ENCODE measurements at regions not wholly inside any gene's neighbourhood (a gene's known extent, or its start where the extent isn't known, plus 50 kb on each side); places are given as distances from the start of the nearest gene placed in this dataset.

GRCh38 chr11:134478611-134479010 lies 66.6 kb upstream of the B3GAT1 start:
- no peaks in the 10 kb centered on the region for H3K36me3 ChIP-seq (ENCODE audit: control insufficient read depth, insufficient read depth, low read length)
- no peak for TF ChIP-seq CTCF (IDR thresholded peaks at IDR 0.05)
- no peaks in the 10 kb centered on the region for H3K4me1 ChIP-seq
- no peak overlapping the region for H3K27ac ChIP-seq
- no peak overlapping the region for H3K4me3 ChIP-seq (ENCODE audit: low read depth, low read length)
- H3K9ac ChIP-seq: no peak overlapping the region
- H3K79me2 ChIP-seq: no peaks in the 10 kb centered on the region
- H3K9me3 ChIP-seq (ENCODE audit: control insufficient read depth, low read length): no peaks in the 10 kb centered on the region
- H2AFZ ChIP-seq: no peak overlapping the region
- H3K27me3 ChIP-seq (ENCODE audit: control insufficient read depth, insufficient read depth, low read length): no peaks in the 10 kb centered on the region
- H3K4me2 ChIP-seq (ENCODE audit: low read length): no peak overlapping the region

GRCh38 chr11:134478176-134478575 lies 66.1 kb upstream of the B3GAT1 start:
- H3K9me3 ChIP-seq (ENCODE audit: control insufficient read depth, low read length): no peaks in the 10 kb centered on the region
- H3K36me3 ChIP-seq (ENCODE audit: control insufficient read depth, insufficient read depth, low read length): no peaks in the 10 kb centered on the region
- H2AFZ ChIP-seq: no peak overlapping the region
- H3K4me2 ChIP-seq (ENCODE audit: low read length): no peak overlapping the region
- TF ChIP-seq CTCF (IDR thresholded peaks at IDR 0.05): no peak
- H3K79me2 ChIP-seq: no peaks in the 10 kb centered on the region
- H3K9ac ChIP-seq: no peak overlapping the region
- no peak overlapping the region for H3K27ac ChIP-seq
- H3K4me1 ChIP-seq: no peaks in the 10 kb centered on the region
- no peak overlapping the region for H3K4me3 ChIP-seq (ENCODE audit: low read depth, low read length)
- no peaks in the 10 kb centered on the region for H3K27me3 ChIP-seq (ENCODE audit: control insufficient read depth, insufficient read depth, low read length)

GRCh38 chr11:134477486-134477885 lies 65.4 kb upstream of the B3GAT1 start:
- Histone ChIP-seq H3K4me1 (no peaks in the 10 kb centered on the region), H3K36me3 (ENCODE audit: control insufficient read depth, insufficient read depth, low read length) (no peaks in the 10 kb centered on the region), H3K9ac (no peak overlapping the region), H3K27me3 (ENCODE audit: control insufficient read depth, insufficient read depth, low read length) (no peaks in the 10 kb centered on the region), H3K4me3 (ENCODE audit: low read depth, low read length) (no peak overlapping the region), H3K4me2 (ENCODE audit: low read length) (no peak overlapping the region), H3K79me2 (no peaks in the 10 kb centered on the region), H2AFZ (no peak overlapping the region), H3K27ac (no peak overlapping the region), H3K9me3 (ENCODE audit: control insufficient read depth, low read length) (no peaks in the 10 kb centered on the region)
- TF ChIP-seq CTCF (IDR thresholded peaks at IDR 0.05): no peak

- no peak overlapping the region for H3K9ac ChIP-seq
- TF ChIP-seq CTCF (IDR thresholded peaks at IDR 0.05): no peak
- H3K27me3 ChIP-seq (ENCODE audit: control insufficient read depth, insufficient read depth, low read length): no peaks in the 10 kb centered on the region
- no peak overlapping the region for H3K27ac ChIP-seq
- H2AFZ ChIP-seq: no peak overlapping the region
- H3K9me3 ChIP-seq (ENCODE audit: control insufficient read depth, low read length): no peaks in the 10 kb centered on the region
- H3K4me2 ChIP-seq (ENCODE audit: low read length): no peak overlapping the region
- H3K4me1 ChIP-seq: no peaks in the 10 kb centered on the region
- no peak overlapping the region for H3K4me3 ChIP-seq (ENCODE audit: low read depth, low read length)
- H3K36me3 ChIP-seq (ENCODE audit: control insufficient read depth, insufficient read depth, low read length): no peaks in the 10 kb centered on the region
- H3K79me2 ChIP-seq: no peaks in the 10 kb centered on the region
These were observed 64.5 kb upstream of the B3GAT1 start for GRCh38 chr11:134476435-134477021.

GRCh38 chr11:134475951-134476350 lies 63.9 kb upstream of the B3GAT1 start:
- H2AFZ ChIP-seq: no peak overlapping the region

More at GRCh38 chr11:134475951-134476350, 63.9 kb upstream of the B3GAT1 start:
- Histone ChIP-seq H3K4me2 (ENCODE audit: low read length) (no peak overlapping the region), H3K79me2 (no peaks in the 10 kb centered on the region), H3K27ac (no peak overlapping the region), H3K36me3 (ENCODE audit: control insufficient read depth, insufficient read depth, low read length) (no peaks in the 10 kb centered on the region), H3K4me1 (no peaks in the 10 kb centered on the region), H3K27me3 (ENCODE audit: control insufficient read depth, insufficient read depth, low read length) (no peaks in the 10 kb centered on the region), H3K4me3 (ENCODE audit: low read depth, low read length) (no peak overlapping the region), H3K9ac (no peak overlapping the region), H3K9me3 (ENCODE audit: control insufficient read depth, low read length) (no peaks in the 10 kb centered on the region)
- no peak for TF ChIP-seq CTCF (IDR thresholded peaks at IDR 0.05)

All from parathyroid adenoma (tissue), 2 donors.